UCSD-AML1 (cell line): ENCODE measurements at regions not wholly inside any gene's neighbourhood (a gene's known extent, or its start where the extent isn't known, plus 50 kb on each side); places are given as distances from the start of the nearest gene placed in this dataset.

Experiments used
- DNase-seq: peaks from one replicate; lab custom pipeline; 2025; ENCODE audit not compliant: unreplicated experiment; lab: John Stamatoyannopoulos, UW

DNA sequence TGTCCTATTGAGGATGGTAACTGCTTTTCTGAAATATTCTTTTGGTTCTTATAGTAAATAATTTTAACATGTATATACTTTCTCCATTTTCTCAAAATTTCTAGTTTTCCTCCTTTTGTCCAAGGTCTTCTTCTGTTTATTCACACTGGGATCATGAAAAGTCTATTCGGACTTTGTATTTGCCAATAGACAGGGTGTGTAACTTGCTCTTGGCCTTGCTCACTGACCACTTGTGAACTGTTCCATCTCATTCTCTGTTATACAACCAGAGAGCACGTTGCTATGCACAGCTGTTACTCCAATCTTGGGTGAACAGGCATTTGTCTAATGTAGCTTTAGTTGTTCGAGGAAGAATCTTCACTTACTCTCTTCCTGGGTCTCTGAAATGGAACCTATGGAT is 388.9 kb downstream of the SH3GL2 start:
- no peak for DNase-seq

GRCh38 chr9:17969232-17969631 is 390.4 kb downstream of the SH3GL2 start:
- DNase-seq, result no peak

DNA sequence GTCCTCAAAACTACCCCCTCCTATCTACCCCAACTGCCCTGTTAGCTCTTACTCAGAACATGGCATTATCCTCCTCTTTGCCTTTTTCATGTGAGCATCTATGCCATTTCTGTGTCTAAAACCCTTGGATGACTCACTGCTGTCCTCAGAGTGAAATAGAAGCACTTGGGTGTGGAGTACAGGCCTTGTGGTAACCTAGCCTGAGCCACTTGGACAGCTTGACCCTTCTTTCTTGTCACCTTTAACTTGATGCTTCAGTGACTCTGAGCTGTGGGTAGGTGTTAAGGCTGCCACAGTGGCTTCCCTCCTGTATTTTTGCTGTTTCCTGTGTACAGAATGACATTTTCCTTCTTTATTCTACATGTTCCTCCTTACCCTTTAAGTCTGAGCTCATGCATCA is 391.4 kb downstream of the SH3GL2 start:
- no peak for DNase-seq

DNA sequence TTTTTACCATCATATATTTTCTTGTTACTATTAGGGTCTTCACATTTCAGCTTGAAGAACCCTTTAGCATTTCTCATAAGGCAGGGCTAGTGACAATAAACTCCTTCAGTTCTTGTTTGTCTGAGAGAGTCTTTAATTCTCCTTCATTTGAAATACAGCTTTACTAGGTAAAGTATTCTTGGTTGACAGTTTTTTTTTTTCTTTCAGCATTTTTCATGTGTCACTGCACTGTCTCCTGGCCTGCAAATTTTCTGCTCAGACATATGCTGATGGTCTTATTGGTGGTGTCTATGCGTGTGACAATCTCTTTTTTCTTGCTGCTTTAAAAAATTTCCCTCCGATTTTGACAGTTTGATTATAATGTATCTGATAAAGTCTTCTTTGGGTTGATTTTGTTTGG is 399.9 kb downstream of the SH3GL2 start:
- DNase-seq, result no peak

DNA sequence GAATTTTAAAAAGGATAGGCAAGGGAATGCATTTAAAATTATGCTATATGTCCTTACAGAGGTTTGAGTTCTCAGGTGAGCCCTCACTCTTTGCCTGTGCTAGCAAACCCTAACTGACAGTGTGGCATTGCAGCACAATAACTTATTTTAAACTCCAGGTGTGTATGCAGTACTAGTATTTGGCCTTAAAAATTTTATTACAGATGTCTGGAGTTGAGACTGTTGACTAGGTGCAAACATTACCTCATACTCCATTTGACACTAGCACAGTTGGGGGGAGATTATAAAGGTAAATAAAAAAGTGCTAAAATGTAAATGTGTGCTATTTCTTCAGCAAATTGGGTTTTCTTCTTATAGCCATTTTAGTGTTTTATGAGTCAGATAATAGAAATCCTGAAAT is 407.7 kb downstream of the SH3GL2 start:
- DNase-seq, result no peak

GRCh38 chr9:17987189-17987588 is 408.3 kb downstream of the SH3GL2 start:
- DNase-seq, result no peak

- DNase-seq, result no peak
Measured at GRCh38 chr9:17988489-17988888, 409.6 kb downstream of the SH3GL2 start.

DNA sequence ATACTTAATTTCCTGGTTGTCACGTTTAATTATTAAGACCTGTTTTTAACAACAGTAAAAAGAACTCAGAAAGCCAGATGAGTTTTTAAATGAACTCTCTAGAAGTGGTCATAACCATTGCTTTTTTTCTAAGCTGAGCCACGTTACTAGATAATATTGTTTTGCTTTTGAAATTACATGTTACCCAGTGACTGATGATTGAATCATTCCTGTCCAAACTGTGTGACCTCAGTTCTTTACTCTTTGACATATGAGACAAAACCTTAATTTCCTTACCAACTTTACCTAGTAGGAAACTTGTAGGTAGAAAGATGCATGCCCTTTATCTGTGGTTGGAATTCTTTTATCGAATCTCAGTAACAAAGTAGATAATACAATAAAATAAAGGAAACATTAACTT is 411.7 kb downstream of the SH3GL2 start:
- no peak for DNase-seq

DNA sequence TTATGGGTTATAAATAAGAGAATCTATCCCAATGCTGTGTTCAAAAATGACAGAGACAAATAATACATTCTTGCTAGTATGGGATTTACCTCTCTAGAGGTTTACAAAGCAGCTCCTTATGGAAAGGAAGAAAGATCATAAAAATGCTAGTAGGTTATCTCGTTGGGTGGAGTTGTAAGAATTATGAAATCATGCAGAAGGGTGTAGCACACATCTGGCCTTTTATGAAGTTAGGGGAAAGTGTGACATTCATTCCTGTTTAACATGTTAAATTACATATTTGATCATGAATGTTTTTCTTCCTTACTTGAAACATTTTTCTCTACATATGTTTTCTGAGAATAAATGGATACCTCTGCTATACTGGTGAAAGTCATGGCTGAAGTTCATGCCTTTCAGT is 414.2 kb downstream of the SH3GL2 start:
- DNase-seq, result no peak

DNA sequence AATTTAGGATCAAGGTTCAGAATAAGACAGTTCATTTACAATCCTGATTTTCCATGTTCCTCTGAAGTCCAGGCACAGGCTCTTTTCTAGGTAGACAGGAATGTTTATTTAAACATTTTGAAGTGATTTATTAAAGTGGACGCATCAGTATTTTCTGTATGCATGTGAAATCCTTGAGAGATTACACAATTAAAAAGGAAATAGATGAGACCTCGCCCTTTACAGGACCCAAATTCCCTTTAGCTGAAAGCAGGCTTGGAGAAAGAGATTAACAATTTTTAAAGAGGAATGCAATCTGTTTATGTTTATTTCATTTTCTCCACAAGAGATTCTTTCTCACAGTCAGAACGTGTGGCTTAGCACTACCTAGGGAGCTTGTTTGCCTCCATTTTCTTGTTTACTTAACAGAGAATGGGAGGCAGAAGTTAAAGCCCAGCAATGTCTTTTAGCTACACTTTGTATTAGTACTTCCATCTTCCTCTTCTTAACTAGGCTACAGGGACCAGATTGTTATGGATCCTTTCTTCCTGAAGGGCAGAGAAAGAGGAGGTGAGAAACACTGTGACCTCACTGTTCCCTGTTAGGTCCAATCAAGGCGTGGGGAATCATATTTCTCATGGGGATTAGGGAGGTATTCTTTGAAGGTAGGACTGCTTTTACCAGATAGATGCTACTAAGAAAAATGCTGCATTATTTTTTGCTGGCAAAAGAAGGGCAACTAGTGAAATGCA is 416.0 kb downstream of the SH3GL2 start:
- no peak for DNase-seq

- DNase-seq, result no peak
Measured at GRCh38 chr9:17996728-17997127, 417.9 kb downstream of the SH3GL2 start.

DNA sequence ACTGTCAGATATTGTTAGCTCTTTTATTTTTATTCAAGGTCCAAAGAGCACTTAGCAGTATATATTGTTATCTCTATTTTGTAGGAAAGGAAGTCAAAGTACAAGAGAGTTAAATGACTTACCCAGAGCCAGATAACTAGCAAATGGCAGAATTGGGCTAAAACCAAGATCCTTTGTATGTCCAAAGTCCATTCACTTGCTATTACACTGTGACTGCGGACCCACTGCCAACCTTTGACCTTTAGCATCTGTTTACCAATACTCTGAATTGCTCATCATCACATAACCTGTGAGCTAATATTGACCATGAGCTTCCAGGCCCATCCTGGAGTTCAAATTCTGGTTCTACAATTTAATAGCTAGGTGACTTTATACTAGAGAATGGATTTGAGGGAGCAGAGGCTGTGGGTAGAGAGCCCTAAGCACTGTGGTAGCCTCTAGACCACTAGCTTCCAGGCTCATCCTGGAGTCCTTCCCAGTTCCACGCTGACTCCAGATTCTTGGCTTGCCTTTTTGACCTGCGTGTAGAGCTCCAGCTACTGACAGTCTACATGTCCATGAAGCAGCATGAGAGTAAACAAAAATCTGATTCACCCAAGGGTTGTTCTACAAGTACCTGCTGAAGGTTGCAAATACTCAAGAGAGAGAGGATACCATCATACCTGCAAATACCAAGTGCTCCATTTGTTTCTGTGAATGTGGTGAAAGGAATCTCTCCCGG is 424.0 kb downstream of the SH3GL2 start:
- no peak for DNase-seq

DNA sequence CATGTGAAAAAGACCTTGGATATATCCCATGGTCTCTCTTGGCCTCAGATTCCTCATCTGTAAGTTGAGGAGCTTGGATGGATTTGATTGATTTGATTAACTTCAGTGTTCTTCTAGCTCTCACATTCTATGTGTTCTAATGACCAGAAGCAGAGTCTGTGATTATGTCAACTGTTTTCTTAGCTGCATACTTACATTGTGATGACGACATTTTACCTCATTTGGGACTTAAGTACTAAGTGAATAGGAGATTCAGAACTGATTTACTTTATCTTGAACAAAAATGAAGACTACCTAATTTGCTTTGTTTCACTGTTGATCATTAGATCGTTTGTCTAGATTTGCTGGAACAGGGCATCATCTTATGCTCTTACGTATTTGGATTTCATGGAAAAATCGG is 427.7 kb downstream of the SH3GL2 start:
- no peak for DNase-seq

- DNase-seq, result no peak
Measured at GRCh38 chr9:18007621-18008020, 428.8 kb downstream of the SH3GL2 start.

DNA sequence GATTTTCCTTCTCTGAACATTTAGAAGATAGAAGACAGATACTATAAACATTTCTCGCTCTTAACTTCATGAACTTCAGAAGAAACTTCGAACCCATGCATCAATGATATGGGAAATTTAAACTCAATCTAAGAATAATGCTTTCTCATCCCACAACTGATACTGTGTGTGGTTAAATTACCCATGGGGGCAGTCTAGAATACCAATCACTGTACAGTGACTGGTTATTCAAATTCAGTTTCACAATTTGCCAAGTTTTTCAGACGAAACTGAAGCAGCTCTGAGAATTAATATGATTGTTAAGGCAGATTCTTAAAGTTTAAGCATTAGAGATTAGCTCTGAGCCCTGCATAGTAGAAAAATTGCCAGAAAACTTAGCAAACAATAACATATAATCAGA is 431.0 kb downstream of the SH3GL2 start:
- no peak for DNase-seq

DNA sequence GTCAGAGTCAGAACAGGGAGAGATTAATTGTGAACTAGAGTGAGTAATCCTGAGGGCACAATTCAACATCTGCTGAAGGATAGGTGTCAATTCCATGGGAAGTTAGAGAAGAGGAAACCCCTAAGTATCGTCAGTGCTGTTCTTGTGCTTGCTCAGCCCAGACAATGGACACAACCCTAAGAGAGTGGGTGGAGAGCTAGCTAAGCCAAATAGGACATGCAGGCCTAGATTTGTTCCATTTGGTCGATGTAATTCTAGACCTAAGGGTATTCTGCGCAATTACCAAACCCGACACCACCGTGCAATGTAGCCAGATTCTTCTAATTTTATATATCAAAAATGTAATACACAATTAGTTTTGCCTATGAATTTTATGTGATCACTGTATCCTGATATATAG is 431.6 kb downstream of the SH3GL2 start:
- no peak for DNase-seq

GRCh38 chr9:18012170-18012569 is 433.3 kb downstream of the SH3GL2 start:
- DNase-seq, result no peak

DNA sequence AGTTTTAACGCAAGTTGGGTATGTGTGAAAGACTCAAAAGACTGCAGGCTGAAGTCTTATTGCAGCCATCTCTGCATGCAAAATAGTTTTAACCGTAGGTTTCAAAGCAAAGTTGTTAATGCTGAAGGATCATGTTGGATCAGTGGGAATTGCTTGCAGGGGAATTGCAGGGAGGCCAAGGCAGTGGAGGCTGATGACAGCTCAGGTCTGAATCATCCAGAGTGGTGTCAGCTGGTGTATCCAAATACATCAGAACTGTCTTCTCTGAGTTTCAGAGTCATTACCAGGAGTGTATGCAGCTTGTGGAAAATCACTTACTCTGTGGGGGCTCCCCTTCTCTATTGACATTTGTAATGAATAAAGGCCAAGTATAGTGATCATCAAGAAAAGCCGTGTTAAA is 435.7 kb downstream of the SH3GL2 start:
- no peak for DNase-seq

DNA sequence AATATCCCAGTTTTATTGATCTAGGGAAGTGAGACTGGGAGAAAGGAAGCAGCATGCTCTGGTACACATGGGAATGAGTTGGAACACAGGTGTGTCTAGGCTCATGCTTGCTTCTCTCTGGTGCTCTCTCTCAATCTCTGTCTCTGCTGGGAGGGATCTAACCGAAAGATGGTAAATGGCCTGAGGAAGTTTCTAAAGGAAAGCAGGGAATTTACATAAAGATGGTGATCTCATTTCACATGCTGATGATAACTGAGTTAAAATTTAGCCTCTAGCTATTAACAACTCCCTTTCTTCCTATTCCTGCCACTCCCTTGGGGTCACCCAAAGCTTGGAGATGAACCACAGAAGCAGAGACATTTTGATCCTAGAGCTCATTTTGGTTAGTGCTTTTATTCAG is 436.2 kb downstream of the SH3GL2 start:
- DNase-seq, result no peak

DNA sequence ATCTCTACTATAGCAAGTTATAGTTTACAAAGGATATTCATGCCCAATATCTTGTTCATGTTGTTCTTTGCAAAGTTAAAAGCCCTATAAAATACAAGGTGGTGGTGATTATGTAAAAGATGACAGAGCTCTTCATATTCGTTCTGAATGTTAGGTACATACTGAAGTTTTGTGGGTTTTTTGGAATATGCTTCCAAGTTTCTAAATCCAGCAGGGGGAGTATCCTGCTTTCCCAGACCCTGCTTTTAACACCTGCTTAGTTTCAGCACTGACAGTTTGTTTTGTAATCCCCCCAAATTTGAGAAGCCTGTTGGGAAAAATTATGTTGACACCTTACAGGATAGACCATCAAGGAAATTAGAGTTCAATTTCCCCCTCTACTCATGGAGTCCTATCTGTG is 438.3 kb downstream of the SH3GL2 start:
- no peak for DNase-seq

GRCh38 chr9:18018221-18018620 is 439.4 kb downstream of the SH3GL2 start:
- no peak for DNase-seq

DNA sequence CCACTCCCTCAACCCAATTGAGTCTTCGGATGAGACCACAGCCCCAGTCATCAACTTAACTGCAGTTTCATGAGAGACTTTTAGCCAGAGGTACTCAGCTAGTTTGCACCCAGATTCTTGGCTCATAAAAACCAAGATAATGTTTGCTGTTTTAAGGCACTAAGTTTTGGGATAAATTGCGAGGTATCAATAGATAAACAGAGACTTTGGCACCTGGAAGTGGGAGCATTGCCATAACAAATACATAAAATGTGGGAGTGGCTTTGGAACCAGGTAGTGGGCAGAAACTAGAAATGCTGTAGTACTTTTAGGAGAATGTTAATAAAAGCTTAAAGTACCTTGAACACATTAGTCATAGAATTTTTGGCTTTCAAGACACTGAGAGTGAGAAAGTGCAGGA is 439.8 kb downstream of the SH3GL2 start:
- DNase-seq, result no peak
